CD4-positive, alpha-beta T cell treated with Interferon gamma for 1 hour (primary cell): ENCODE measurements at regions not wholly inside any gene's neighbourhood (a gene's known extent, or its start where the extent isn't known, plus 50 kb on each side); places are given as distances from the start of the nearest gene placed in this dataset.

Experiments
- DNase-seq: peaks from one replicate; pipeline ENCODE4 v3.0.0-alpha.2; 2020

DNA sequence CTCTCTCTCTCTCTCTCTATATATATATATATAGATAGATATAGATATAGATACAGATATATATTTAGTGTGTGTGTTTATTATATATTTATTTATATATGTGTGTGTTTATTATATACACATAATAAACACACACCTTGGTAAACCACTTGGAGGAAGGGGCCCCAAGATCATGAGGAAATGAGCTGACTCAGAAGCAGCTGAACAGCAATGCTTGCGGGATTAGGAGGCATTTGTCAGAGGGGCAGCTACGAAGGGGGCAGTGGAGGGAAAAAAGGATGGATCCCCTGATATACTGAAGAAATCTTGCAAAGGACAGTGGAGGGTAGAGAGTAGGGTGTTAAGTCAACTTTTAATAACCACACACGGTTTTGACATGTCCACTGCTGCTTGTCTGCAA is 120.0 kb upstream of the SORBS2 start:
- DNase-seq: no peak

DNA sequence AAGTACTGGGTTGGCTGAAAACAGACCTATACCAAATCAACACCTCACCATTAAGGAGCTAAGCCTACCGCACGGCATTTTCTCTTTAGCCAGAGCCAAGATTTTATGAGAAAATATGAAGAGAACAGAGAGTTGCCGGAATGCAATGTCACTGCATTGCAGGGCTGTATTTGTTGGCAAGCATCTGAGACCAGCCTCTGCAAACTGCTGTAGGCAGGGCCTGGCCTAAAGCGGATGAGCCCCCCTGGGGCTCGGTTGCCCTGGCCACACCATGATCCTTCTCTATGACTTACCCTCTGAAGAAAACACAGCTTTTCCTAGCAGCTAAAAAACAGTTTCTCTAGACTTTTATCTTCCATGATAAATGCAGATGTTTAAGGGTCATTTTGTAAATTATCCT is 120.5 kb upstream of the SORBS2 start:
- no peak for DNase-seq

DNA sequence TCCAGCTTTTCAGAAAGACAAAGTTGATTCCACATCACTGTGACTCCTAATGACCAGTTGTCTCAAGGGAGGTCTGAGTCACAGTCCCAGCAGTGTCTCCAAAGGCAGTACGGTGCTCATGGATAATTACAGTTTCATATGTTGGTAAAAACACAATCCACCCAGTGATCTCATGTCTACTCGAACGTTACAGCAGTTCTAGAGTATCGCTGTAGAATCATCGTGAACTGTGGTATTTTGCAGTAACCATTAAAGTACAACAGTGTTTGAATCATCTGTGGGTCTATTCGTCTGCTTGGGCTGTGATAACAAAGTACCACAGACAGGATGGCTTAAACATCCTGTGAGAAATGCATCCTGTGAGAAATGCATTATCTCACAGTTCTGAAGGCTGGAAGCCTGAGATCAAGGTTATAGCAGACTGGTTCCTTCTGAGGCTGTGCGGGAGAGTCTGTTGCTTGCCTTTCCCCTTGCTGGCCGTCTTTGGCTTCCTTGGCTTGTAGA is 121.1 kb upstream of the SORBS2 start:
- DNase-seq: no peak

DNA sequence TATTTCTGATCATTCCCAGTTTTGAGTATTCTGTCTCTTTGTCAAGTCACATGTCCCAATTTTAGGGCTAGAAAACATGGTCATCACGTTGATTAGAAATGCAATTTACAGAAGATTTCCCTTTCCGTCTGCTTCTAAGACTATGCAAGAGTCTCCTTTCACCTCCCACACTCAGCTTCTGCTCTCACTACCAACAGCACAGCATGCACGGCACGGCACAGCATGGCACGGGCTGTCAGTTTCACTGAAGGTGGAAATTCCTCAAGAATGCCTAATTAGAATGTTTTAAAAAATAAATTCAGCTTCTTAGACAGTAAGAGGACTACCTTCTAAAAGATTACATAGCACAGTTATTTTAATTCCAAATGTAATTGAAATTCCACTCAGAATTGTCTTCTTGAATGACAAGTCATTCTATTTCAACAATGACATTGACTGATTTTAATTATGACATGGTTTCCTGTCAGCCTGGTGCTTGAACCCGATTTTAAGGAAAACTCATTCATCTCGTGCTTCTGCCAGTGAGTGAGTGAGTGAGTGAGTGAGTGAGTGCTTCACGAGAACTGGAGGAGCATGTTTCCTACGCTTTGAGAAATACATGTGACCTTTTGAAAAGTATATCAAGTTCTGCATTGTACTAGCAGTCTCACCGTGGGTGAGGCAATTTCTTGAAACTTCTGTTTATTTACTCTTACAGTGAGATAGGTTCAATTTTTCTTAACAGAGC is 124.8 kb upstream of the SORBS2 start:
- no peak for DNase-seq

DNA sequence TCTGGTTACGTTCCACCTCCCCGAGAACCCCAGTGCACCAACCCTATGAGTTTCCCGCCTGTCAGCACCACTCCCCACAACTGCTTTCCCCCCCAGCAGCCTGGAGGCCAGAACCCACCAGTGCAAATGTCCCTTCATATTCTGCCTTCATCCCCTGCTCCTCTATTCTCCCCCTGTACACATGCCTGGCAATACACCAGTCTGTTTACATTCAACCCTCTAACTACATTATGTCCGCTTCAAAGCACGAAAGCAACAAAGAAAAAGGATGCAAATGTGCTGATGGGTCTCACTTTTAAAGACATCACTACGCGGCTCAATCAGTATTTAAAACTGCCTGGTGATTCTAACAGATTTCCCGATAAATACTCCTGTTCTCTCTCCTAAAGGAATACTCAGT is 126.7 kb upstream of the SORBS2 start:
- no peak for DNase-seq

DNA sequence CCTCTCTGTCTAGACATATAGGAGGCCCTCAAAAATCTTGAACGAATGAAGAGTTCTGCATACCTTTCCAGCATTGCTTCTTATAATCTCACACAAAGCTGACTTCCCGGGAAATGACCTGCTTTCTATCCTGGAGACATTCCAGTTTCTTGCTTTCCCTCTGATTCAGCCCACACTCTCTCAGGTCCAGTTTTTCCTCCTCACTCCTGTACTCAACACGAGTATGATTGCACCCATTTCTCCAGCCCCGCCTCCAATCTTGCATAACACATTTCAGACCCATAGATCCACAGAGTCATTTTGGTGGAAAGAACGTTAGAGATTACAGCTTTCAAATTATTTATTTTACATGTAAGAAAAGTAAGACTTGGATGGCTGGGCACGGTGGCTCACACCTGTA is 127.5 kb upstream of the TLR3 start:
- no peak for DNase-seq

DNA sequence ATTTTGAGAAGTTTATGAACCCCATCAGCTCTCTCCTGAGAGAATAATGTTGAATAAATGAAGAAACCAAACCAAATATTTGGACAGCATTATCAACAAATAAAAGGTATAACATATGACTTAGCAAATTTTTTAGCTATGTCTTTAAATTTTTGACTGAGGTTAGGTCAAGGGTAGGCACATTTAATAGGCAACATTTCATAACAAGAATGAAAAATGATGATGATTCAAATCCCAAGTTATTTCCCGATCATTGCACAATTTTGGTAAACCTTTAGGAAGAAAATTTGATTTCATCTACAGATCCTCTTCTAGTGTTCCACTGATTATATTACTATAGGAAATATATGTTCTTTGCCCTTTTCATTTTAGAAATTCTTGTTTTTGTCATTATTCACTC is 123.7 kb upstream of the TLR3 start:
- no peak for DNase-seq

DNA sequence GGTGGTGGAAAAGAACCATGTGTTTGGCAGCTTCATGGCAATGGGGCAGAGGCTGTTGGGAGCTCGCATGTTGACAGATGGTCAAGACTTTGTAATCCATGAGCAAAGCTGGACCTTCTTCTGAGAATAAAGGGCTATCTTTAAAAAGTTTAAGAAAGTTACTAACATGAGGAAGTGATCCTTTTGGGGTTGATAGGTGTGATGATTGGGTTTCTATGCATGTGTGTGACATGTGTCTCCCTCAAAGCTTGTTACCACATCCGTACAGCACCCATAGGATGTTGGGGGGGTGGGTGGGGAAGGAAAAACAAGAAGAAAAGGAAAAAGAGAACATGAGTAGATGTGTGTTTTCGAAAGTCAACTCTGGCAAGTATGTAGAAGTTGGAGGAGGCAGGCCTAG is 123.0 kb upstream of the TLR3 start:
- no peak for DNase-seq

DNA sequence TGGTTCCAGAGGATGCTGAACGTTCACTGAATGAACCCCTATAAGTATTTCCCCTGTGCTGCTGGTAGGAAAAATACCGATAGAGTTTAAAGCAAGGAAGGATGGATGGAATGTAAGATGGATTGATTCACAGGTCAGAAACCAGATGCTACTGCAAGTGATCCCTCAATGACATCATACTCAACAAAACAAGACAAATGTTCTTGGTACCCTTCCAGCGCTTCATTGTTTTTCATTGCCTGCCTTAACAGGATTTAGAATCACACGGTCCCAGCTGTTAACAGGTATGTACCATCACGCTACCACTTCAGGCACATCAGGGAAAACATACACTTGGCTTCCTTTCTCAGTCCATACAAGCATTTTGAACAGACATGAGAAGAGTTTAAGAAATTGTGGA is 118.1 kb upstream of the TLR3 start:
- DNase-seq: no peak

DNA sequence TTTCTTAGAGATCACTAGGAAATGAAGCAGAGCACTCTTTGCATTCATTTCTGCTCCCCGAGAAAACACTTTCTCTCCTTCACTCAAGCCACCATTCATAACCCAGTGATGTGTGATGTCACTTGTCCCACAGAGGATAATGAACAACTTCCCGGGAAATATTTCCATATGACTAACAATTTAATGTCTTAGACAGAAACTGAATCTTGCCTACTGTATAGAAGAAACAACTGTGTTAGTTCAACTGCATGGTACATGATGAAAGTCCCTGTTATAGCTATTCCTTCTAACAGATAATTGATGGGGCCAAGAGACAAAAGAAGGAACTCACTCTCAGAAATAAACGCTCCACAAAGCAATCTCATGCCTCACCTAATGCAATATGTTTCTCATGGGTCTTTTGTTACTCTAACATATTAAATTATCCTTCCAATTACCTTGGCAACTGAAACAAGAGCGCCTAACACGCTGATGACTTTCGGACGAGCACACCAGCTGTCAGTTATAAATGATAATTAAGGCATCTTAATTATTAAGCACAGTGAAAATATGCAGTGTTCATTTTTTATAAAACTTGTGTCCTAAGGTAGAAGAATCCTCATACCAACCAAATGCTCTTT is 113.7 kb upstream of the TLR3 start:
- no peak for DNase-seq

DNA sequence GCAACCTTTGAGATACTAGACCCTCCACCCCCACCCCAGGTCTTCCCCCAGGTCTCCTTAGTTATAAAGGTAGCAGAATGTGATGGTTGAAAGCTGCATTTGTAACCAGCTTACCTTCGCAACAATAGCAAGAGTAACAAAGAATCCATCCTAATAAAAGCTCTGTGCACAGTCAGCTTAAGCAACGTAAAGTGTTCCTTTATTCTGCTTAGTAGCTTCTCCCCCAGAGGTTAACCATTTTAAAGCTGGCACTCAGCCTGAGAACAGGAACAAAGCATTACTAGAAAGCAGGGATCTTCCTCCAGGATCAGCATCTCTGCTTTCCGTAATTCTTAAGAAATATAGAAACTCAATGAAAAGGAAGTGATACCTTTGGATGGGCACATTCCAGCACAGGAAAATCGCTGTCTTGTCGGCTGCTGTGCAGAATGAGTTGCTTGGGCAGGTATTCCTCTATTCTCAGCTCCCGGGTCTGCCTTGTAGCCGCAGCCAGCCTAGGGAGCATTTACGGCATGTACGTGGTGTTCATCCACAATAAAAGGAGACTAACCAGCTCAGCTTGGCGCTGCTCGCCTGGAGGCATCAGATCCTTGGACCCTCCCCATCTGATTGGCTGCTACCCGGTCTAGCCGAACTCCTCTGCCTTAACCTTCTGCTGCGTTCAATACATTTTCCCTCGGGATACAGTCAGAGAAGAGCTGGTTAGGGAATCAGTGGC is 113.0 kb upstream of the TLR3 start:
- no peak for DNase-seq

DNA sequence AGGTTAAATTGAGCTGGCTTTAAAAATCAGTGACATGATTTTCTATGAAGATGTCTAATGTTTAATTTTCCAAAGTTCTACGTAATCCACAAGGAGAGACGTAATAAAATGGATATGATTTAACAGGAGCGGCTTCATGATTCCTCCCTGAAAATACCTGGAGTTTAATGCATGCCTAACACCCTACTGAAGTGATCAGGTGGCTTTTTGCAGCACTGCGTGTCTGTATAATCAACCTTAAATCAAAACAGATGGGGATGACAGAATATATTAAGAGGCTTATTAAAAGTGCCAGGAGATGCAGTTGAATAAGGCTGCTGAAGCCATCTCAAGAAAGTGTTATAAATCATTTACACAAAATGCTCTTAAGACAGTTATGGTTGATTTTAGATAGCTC is 112.4 kb upstream of the TLR3 start:
- no peak for DNase-seq

DNA sequence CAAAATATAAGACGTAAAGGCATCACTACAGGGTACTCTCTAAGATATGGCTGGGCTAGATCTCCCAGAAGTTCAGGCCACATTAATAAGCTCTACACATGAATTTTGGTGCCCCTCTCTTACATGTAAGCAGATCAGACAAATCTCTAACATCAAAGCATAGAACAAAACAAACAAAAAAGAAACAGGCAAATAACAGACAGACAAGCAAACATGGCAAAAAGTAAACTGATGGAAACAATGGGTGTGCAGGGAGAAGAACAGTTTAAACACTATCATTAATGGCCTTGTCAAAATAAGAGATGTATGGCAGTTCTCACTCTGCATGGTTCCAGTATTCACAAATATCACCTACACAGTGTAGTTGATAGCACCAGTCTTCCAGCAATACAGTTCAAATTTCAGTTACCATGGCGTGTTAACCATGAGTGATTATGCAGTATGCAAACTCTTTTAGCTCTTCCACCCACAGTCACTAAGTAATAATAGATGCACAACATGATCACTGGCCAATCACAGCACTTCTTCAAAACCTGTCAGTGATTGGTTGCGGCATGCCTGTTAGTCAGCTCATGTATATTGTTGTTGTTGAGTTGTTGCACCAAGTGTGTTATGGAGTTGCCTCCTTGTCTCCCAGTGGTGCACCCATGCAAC is 110.7 kb upstream of the TLR3 start:
- DNase-seq: no peak

DNA sequence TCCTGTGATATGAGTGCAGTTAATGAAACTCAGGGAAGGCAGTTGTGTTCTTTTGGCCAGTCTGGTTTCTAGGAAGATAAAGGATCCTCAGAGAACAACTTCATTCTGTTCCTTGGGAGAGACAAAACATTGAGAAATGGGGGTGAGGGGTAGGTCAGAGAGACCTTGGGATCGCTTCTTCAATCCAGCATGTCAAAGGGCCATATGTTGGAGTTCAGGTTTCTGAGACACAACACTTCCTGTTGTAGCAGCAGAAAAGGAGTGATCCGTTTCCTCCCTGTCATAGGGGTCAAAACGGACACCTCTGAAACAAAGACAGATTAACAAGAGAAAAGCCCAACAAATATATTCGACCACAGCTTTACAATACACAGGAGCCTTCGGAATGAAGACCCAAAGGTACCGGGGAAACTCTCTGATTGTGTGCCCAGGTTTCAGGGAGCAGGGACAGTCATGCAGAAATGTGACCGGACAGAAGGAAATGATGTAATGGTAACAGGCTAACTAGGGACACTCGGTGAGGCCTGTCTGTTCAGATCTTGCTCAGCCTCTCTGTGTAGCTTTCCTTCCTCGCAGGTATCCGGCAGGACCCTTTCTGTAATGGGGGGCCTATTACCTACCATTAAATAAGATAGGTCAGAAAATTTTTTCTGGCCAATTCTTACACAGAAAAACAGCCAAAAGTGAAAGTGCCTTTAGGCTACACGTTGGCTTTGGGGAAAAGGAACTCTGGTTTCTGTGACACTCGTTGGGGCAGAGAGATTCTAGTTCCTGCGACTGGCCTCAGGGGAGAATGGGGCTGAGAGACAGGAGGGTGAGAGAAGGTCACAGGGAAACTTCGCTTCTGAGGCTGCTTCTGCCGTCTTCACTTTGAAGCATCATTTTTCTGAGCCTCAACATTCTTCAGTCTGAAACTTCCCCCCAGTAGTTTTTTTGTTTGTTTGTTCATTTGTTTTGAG is 103.3 kb upstream of the TLR3 start:
- no peak for DNase-seq

DNA sequence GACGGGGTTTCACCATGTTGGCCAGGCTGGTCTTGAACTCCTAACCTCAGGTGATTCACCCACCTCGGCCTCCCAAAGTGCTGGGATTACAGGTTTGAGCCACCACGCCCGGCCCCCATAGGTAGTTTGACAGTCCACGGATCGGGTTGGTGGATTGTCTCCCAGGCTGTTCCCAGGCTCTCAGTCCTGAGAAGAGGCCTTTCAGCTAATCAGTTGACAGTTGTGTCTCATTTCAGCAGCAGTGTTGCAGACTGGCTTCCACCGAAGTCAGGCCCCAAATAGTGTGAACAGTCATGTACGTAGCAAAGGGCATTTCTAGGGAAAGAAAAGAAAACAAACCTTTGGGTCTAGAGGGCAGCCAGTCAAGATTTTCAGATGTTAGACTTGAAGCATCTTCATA is 102.4 kb upstream of the TLR3 start:
- DNase-seq: no peak

DNA sequence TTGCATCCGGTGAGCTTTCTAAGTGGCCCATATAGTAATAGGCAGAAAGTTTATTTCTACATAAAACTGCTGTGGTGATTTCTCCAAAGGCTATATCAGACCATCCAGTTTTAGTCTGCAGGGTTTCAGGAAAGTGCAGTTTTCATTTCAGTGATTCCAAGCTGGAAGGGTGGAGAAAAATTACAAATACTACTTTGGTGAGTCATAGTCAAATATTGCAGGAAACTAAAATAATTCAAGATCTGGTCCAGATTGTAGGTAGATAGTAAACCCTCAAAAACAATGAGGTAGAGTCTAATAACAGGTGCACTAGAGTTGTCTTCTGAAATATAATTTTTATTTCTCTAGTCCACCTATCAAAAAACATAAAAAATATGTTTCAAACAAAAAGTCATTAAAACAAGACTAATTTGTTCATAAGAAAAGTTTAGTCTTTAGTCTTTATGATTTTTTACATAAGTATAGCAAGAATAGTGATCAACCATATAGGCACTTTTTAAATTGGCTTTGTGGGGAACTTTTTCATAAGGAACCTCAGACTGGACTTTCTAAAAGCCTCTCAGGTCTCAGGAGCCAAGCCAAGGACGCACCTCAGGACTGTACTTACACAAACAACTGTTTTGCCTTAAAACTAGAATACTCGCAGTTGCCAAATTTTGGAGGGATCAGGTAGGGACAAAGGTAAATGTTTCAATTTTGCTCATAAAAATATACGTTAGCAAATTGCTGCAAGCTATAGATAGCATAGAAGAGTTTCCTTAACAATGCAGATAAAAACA is 101.8 kb upstream of the TLR3 start:
- DNase-seq: no peak

DNA sequence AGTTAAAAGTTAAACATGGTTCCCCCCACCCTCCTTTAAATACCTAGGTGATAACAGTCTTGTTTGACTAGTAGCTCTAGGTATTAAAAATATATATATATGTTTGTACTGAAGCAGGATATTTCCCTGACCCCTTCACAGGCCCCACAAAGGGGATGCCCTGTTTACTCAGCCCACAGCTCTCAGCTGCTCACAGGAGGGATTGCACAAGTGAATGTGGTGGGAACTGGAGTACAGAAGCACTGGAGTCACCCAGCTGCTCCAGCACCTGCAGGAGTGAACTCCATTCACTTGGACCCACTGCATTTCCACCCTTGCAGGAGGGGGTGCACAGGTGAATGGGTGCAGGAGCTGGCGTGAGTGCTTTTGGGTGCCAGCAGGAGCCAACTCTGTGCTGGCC is 99.3 kb upstream of the TLR3 start:
- DNase-seq: no peak

DNA sequence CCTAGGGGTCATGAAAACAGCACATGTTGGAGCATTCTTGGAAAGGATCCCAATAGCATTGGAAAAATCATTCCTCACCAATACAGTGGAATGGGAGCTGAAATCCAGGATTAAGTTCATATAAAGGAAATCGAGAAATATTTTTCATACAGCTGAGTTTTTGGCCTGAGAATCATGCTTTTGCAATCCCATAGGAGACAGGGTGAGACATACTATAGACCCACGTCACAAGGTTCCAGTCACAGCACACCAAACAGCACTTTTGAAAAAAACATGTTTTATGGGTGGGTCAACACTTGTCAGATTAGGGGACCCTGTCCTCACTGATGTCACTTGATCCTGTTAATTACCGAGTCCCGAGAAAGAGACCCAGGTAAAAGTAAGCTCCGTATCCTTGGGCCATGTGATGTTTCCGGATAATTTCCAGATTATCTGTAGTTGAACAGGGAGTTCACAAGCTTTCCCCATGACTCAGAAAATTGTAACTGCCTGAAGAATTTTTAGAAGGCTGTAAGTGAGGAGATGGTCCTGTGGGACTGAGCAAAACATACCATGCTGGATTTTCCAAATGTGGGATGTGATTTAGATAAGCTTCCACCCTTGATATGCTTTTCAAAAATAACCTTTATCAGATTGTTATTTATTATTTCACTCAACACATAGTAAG is 80.9 kb upstream of the TLR3 start:
- DNase-seq: no peak

DNA sequence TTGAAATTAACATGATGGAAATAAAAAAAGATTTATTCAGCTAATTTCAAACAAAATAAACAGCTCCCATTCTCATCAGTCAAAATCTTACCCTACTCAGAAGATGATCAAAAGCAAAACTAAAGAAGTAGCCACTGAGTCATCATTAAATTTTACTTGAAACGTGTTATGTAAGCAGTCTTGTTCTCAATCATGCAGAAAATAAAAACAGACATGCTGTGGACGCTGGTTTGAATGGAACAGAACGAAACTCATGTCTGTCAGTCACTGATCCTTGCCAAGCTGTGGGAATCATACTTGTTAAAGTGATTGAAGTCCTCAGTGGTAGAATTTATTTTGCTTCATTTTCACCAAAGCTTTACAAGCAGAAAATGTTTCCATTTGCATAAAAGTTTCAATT is 77.2 kb upstream of the TLR3 start:
- no peak for DNase-seq

DNA sequence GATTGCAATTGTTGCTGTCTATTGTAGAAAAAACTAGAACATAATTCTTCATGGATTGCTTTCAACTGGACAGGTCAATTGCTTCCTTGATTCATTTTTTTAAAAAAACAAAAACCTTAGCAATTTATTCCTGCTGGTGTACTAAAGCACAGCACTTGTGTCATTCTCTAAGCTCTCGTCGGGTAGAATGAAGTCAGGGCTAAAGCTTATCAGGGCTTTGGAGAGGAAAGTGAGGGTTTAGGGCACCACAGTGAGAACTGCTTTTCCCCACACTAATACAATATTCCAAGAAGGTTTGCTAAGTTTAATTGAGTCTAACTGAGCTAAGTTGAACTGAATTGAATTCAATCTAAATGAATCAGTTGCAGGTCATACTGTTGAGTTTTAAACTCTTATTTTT is 76.4 kb upstream of the TLR3 start:
- DNase-seq: no peak

DNA sequence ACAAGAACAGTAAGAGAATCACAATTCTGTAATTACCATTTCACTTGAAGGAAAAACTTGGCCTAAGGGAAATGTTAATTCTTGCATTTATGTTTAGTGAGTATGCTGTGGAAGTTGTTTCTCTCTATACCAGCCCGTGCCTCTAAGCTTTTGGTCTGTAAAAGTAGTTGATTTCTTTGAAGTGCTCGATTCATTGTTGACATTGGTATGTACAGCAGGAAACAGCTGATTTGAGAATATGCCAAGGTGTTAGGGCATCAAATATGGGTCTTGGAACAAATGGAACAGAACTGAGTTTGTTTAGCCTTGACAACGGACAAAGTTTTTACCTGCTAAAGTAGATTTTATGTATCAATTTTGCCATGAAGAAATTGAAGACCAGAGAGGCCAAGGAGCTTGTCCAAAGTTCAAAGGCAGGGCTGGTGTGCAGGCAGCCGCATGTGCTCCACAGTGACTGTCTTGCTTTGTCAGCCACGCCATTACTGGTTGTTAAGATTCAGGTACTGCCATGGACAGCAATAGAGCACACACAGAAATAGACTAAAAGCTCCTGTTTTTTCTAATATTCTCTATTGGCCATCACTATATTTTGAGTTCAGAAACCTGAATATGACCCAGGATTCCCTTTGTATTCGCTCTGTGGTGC is 75.5 kb upstream of the TLR3 start:
- no peak for DNase-seq
